Caco-2 (cell line): ENCODE measurements at regions not wholly inside any gene's neighbourhood (a gene's known extent, or its start where the extent isn't known, plus 50 kb on each side); places are given as distances from the start of the nearest gene placed in this dataset.
A peak's percentile ranks its signal among the peaks of the same experiment; 100 is the strongest.
"Not testable (repeated sequence)": the region's sequence is repeated elsewhere in the genome, so short reads cannot be mapped to it uniquely, and the experiment has no call there.

Source experiments
- BruUV-seq: library from RNA; stranded (reverse); fragments of 400-500 nt; replicated peaks from 2 replicates; lab custom pipeline; 2021; lab: Mats Ljungman, UMichigan
- CTCF ChIA-PET: fragments of 300-600 bp; sonication (Branson Sonifier 250); formaldehyde crosslinking; loops from one replicate; lab custom pipeline; 2022; ENCODE audit warnings: antibody characterized with exemption; lab: Charles Lee
- POLR2A ChIA-PET: fragments of 300-600 bp; sonication (Branson Sonifier 250); formaldehyde crosslinking; loops from one replicate; lab custom pipeline; 2022; ENCODE audit warnings: antibody characterized with exemption; lab: Charles Lee
- DNase-seq, 2 experiments: peaks; one replicate each; pipeline versions ENCODE4 v3.0.0 to v3.0.0-alpha.2; 2020 to 2022
- H3K27me3 ChIP-seq: replicated peaks from 2 replicates; pipeline ENCODE4 v1.6.0; 2011; ENCODE audit warnings: low read length; ENCODE audit not compliant: control insufficient read depth, insufficient read depth
- H3K36me3 ChIP-seq: 2 replicates; pipeline ENCODE4 v1.5.1; 2011; ENCODE audit warnings: low read length; ENCODE audit not compliant: control insufficient read depth, insufficient read depth
- H3K4me1 ChIP-seq: fragments of 250-450 bp; sonication (Bioruptor Pico); 2 replicates; pipeline ENCODE4 v1.5.1; 2020; ENCODE audit warnings: mild to moderate bottlenecking
- H3K4me3 ChIP-seq: 2 replicates; pipeline ENCODE4 v1.5.1; 2011; ENCODE audit warnings: low read depth, mild to moderate bottlenecking, control low read depth, low read length
- H3K9me3 ChIP-seq: fragments of 250-450 bp; sonication (Bioruptor Pico); 2 replicates; pipeline ENCODE4 v1.5.1; 2020; ENCODE audit warnings: mild to moderate bottlenecking, moderate library complexity
- H3K27ac Mint-ChIP-seq: one replicate; pipeline ENCODE4 v1.8.0; 2022; ENCODE audit warnings: mixed read lengths; ENCODE audit not compliant: unreplicated experiment
- H3K27me3 Mint-ChIP-seq: one replicate; pipeline ENCODE4 v1.8.0; 2022; ENCODE audit warnings: mixed read lengths; ENCODE audit not compliant: insufficient read depth, unreplicated experiment
- H3K36me3 Mint-ChIP-seq: one replicate; pipeline ENCODE4 v1.8.0; 2022; ENCODE audit warnings: mild to moderate bottlenecking, mixed read lengths; ENCODE audit not compliant: insufficient read depth, unreplicated experiment
- H3K4me1 Mint-ChIP-seq: one replicate; pipeline ENCODE4 v1.8.0; 2022; ENCODE audit warnings: low read depth, mixed read lengths; ENCODE audit not compliant: unreplicated experiment
- H3K4me3 Mint-ChIP-seq: one replicate; pipeline ENCODE4 v1.8.0; 2022; ENCODE audit warnings: mild to moderate bottlenecking, moderate library complexity, mixed read lengths; ENCODE audit not compliant: unreplicated experiment
- H3K9me3 Mint-ChIP-seq: one replicate; pipeline ENCODE4 v1.8.0; 2022; ENCODE audit warnings: mixed read lengths; ENCODE audit not compliant: unreplicated experiment
- CTCF ChIP-seq, 2 experiments: fragments of 200-600 bp in 1 of 2; IDR thresholded peaks; 1 replicate in 1 of 2; 2 replicates in 1 of 2; pipeline versions ENCODE4 v1.5.1 to v1.8.0; 2011 to 2022; ENCODE audit warnings: antibody characterized with exemption in 1 of 2, control low read depth in 1 of 2, inconsistent platforms in 1 of 2, low read depth in 1 of 2, low read length in 1 of 2, mild to moderate bottlenecking in 1 of 2, moderate library complexity in 1 of 2; ENCODE audit not compliant: insufficient read depth in 1 of 2, severe bottlenecking in 1 of 2, unreplicated experiment in 1 of 2
- intact Hi-C: fragments of 100-400 bp; cut with micrococcal nuclease; formaldehyde crosslinking; loops from one replicate; pipeline ENCODE4 v1.10.0; 2022; ENCODE audit not compliant: unreplicated experiment

- no peak for DNase-seq
- H3K36me3 ChIP-seq: no peaks in the 10 kb centered on the region
- H3K4me1 ChIP-seq: peaks cover 10% of the 10 kb centered on the region
- no peaks in the 10 kb centered on the region for H3K36me3 Mint-ChIP-seq
- no peak overlapping the region for H3K4me3 ChIP-seq
- no peak overlapping the region for H3K4me3 Mint-ChIP-seq
- H3K9me3 ChIP-seq: no peaks in the 10 kb centered on the region
- peaks cover 15% of the 10 kb centered on the region for H3K4me1 Mint-ChIP-seq
- no peak for TF ChIP-seq CTCF (IDR thresholded peaks at IDR 0.05; ENCODE audit: insufficient read depth in 1 of 2, low read depth in 1 of 2, low read length in 1 of 2, severe bottlenecking in 1 of 2, unreplicated experiment in 1 of 2)
- peaks cover 6% of the 10 kb centered on the region for H3K27me3 Mint-ChIP-seq
- CTCF ChIA-PET: no interaction called here
- no TSS peak for BruUV-seq
- POLR2A ChIA-PET: no interaction called here
- no peak overlapping the region for H3K27ac Mint-ChIP-seq
- no peaks in the 10 kb centered on the region for H3K27me3 ChIP-seq
- intact Hi-C loops: no loop called here
- peaks cover 11% of the 10 kb centered on the region for H3K9me3 Mint-ChIP-seq
These were observed 145.5 kb upstream of the TOP1 start for GRCh38 chr20:40883097-40883496.

- Histone ChIP-seq H3K4me1 (peaks cover 10% of the 10 kb centered on the region), H3K9me3 (no peaks in the 10 kb centered on the region), H3K4me3 (no peak overlapping the region), H3K27me3 (no peaks in the 10 kb centered on the region), H3K36me3 (no peaks in the 10 kb centered on the region)
- DNase-seq: peak; percentile 73
- no peaks in the 10 kb centered on the region for H3K9me3 Mint-ChIP-seq
- peaks cover 15% of the 10 kb centered on the region for H3K4me1 Mint-ChIP-seq
- intact Hi-C loops: no loop called here
- H3K4me3 Mint-ChIP-seq: peak overlapping the region; percentile 51
- H3K27ac Mint-ChIP-seq: no peak overlapping the region
- no peaks in the 10 kb centered on the region for H3K27me3 Mint-ChIP-seq
- ChIA-PET POLR2A (no interaction called here), CTCF (interaction anchor here (0.6 to 1.3 kb wide), 2 partner anchors 59 to 208 kb away, joined by 5 to 6 read pairs; no protein-coding TSS in a partner anchor)
- no TSS peak for BruUV-seq
- H3K36me3 Mint-ChIP-seq: no peaks in the 10 kb centered on the region
- no peak for TF ChIP-seq CTCF (IDR thresholded peaks at IDR 0.05; ENCODE audit: insufficient read depth in 1 of 2, low read depth in 1 of 2, low read length in 1 of 2, severe bottlenecking in 1 of 2, unreplicated experiment in 1 of 2)
These were observed 141.5 kb upstream of the TOP1 start for GRCh38 chr20:40887105-40887504.

GRCh38 chr20:40889266-40889665, 139.4 kb upstream of the TOP1 start:
- POLR2A ChIA-PET, H3K4me3 ChIP-seq, H3K27ac Mint-ChIP-seq, H3K9me3 ChIP-seq, H3K36me3 ChIP-seq, DNase-seq, H3K4me3 Mint-ChIP-seq, intact Hi-C loops, H3K27me3 ChIP-seq, H3K36me3 Mint-ChIP-seq, H3K9me3 Mint-ChIP-seq, H3K4me1 ChIP-seq, H3K27me3 Mint-ChIP-seq, BruUV-seq: not testable (repeated sequence)
- CTCF ChIA-PET: interaction anchor here (1.1 kb wide), 1 partner anchor 57 kb away, joined by 3 read pairs; no protein-coding TSS in a partner anchor
- peaks cover 15% of the 10 kb centered on the region for H3K4me1 Mint-ChIP-seq
